H9 (cell line): ENCODE measurements at regions not wholly inside any gene's neighbourhood (a gene's known extent, or its start where the extent isn't known, plus 50 kb on each side); places are given as distances from the start of the nearest gene placed in this dataset.

Source experiments
- DNase-seq: peaks from one replicate; pipeline ENCODE4 v3.0.0-alpha.2; 2017
- H2AFZ ChIP-seq: one replicate; pipeline ENCODE4 v1.6.1; 2013; ENCODE audit warnings: mild to moderate bottlenecking, low read length, control low read depth, moderate library complexity
- H2AK5ac ChIP-seq: 2 replicates; pipeline ENCODE4 v1.6.1; 2013; ENCODE audit warnings: low read length, control low read depth, mixed read lengths; ENCODE audit not compliant: insufficient read length
- H2BK120ac ChIP-seq: one replicate; pipeline ENCODE4 v1.6.1; 2013; ENCODE audit warnings: low read depth, mild to moderate bottlenecking, low read length, control low read depth, inconsistent platforms; ENCODE audit not compliant: poor library complexity, severe bottlenecking
- H2BK12ac ChIP-seq: 2 replicates; pipeline ENCODE4 v1.6.1; 2013; ENCODE audit warnings: low read length, control low read depth, mixed read lengths, low read depth; ENCODE audit not compliant: insufficient read length
- H2BK15ac ChIP-seq: 2 replicates; pipeline ENCODE4 v1.6.1; 2013; ENCODE audit warnings: low read depth, low read length, control low read depth
- H2BK20ac ChIP-seq: one replicate; pipeline ENCODE4 v1.6.1; 2013; ENCODE audit warnings: low read depth, mild to moderate bottlenecking, low read length, control low read depth, inconsistent platforms; ENCODE audit not compliant: poor library complexity, severe bottlenecking
- H2BK5ac ChIP-seq: 2 replicates; pipeline ENCODE4 v1.6.1; 2013; ENCODE audit warnings: low read length, control low read depth, mixed read lengths; ENCODE audit not compliant: insufficient read length
- H3K14ac ChIP-seq: 2 replicates; pipeline ENCODE4 v1.6.1; 2013; ENCODE audit warnings: low read length, control low read depth; ENCODE audit not compliant: insufficient read depth
- H3K18ac ChIP-seq: 2 replicates; pipeline ENCODE4 v1.6.1; 2013; ENCODE audit warnings: low read depth, mild to moderate bottlenecking, mixed read lengths, low read length, control low read depth; ENCODE audit not compliant: insufficient read length
- H3K23ac ChIP-seq: 2 replicates; pipeline ENCODE4 v1.6.1; 2013; ENCODE audit warnings: low read length, control low read depth, mixed read lengths, low read depth; ENCODE audit not compliant: insufficient read length
- H3K23me2 ChIP-seq: 2 replicates; pipeline ENCODE4 v1.6.1; 2013; ENCODE audit warnings: low read depth, mild to moderate bottlenecking, mixed read lengths, low read length, control low read depth; ENCODE audit not compliant: insufficient read length, poor library complexity, severe bottlenecking
- H3K27ac ChIP-seq: 2 replicates; pipeline ENCODE4 v1.5.1; 2013; ENCODE audit warnings: low read length, control low read depth, mixed read lengths, low read depth; ENCODE audit not compliant: insufficient read length
- H3K27me3 ChIP-seq: 2 replicates; pipeline ENCODE4 v1.6.1; 2013; ENCODE audit warnings: low read length, control low read depth, inconsistent platforms; ENCODE audit not compliant: insufficient read depth
- H3K4ac ChIP-seq: 2 replicates; pipeline ENCODE4 v1.6.1; 2013; ENCODE audit warnings: low read depth, mild to moderate bottlenecking, control low read depth, inconsistent platforms, low read length, moderate library complexity
- H3K4me1 ChIP-seq: 2 replicates; pipeline ENCODE4 v1.6.1; 2013; ENCODE audit warnings: low read length, control low read depth, inconsistent platforms; ENCODE audit not compliant: insufficient read depth
- H3K4me2 ChIP-seq: 2 replicates; pipeline ENCODE4 v1.6.1; 2013; ENCODE audit warnings: low read length, control low read depth, mixed read lengths; ENCODE audit not compliant: insufficient read length, insufficient read depth
- H3K56ac ChIP-seq: 2 replicates; pipeline ENCODE4 v1.6.1; 2013; ENCODE audit warnings: low read depth, mild to moderate bottlenecking, mixed read lengths, low read length, control low read depth; ENCODE audit not compliant: insufficient read length
- H3K79me1 ChIP-seq: 2 replicates; pipeline ENCODE4 v1.6.1; 2013; ENCODE audit warnings: low read depth, mild to moderate bottlenecking, moderate library complexity, low read length, control low read depth, inconsistent platforms; ENCODE audit not compliant: insufficient read depth, poor library complexity, severe bottlenecking
- H3K79me2 ChIP-seq: 2 replicates; pipeline ENCODE4 v1.6.1; 2013; ENCODE audit warnings: low read length, control low read depth, inconsistent platforms; ENCODE audit not compliant: insufficient read depth
- H3K9ac ChIP-seq: 2 replicates; pipeline ENCODE4 v1.6.1; 2013; ENCODE audit warnings: low read length, control low read depth, mixed read lengths; ENCODE audit not compliant: insufficient read length; ENCODE audit errors: extremely low read depth
- H3K9me3 ChIP-seq: one replicate; pipeline ENCODE4 v1.6.1; 2013; ENCODE audit warnings: low read depth, low read length, inconsistent platforms; ENCODE audit not compliant: control insufficient read depth
- H3T11ph ChIP-seq: one replicate; pipeline ENCODE4 v1.6.1; 2013; ENCODE audit warnings: mild to moderate bottlenecking, low read length, control low read depth, inconsistent platforms
- H4K20me1 ChIP-seq: one replicate; pipeline ENCODE4 v1.6.1; 2013; ENCODE audit not compliant: control insufficient read depth, insufficient read length, insufficient read depth
- H4K5ac ChIP-seq: 2 replicates; pipeline ENCODE4 v1.6.1; 2013; ENCODE audit warnings: low read depth, mild to moderate bottlenecking, mixed read lengths, low read length, control low read depth; ENCODE audit not compliant: insufficient read length
- H4K8ac ChIP-seq: replicated peaks from 2 replicates; pipeline ENCODE4 v1.6.1; 2013; ENCODE audit warnings: low read length, control low read depth, mixed read lengths, low read depth; ENCODE audit not compliant: insufficient read length
- H4K91ac ChIP-seq: 2 replicates; pipeline ENCODE4 v1.6.1; 2013; ENCODE audit warnings: low read depth, mild to moderate bottlenecking, moderate library complexity, mixed read lengths, low read length, control low read depth; ENCODE audit not compliant: insufficient read length
- H3K27ac Mint-ChIP-seq, 3 experiments: 2 replicates in 2 of 3; 3 replicates in 1 of 3; pipeline ENCODE4 v1.8.0; 2020 to 2021; ENCODE audit warnings: mixed read lengths in 3 of 3, mild to moderate bottlenecking in 1 of 3, moderate library complexity in 1 of 3
- H3K27me3 Mint-ChIP-seq: 2 replicates; pipeline ENCODE4 v1.8.0; 2021; ENCODE audit warnings: low read depth, mild to moderate bottlenecking, moderate library complexity, mixed read lengths
- H3K36me3 Mint-ChIP-seq, 3 experiments: 2 replicates in 2 of 3; 3 replicates in 1 of 3; pipeline ENCODE4 v1.8.0; 2020 to 2021; ENCODE audit warnings: low read depth in 3 of 3, mixed read lengths in 3 of 3; ENCODE audit not compliant: insufficient read depth in 1 of 3
- H3K4me1 Mint-ChIP-seq, 2 experiments: 2 replicates each; pipeline ENCODE4 v1.8.0; 2020; ENCODE audit warnings: mixed read lengths in 2 of 2
- H3K4me3 Mint-ChIP-seq, 2 experiments: 2 replicates in 1 of 2; 3 replicates in 1 of 2; pipeline ENCODE4 v1.8.0; 2020 to 2021; ENCODE audit warnings: mild to moderate bottlenecking in 2 of 2, mixed read lengths in 2 of 2, moderate library complexity in 1 of 2
- H3K9me3 Mint-ChIP-seq, 2 experiments: 2 replicates in 1 of 2; 3 replicates in 1 of 2; pipeline ENCODE4 v1.8.0; 2020; ENCODE audit warnings: mild to moderate bottlenecking in 2 of 2, mixed read lengths in 2 of 2, moderate library complexity in 1 of 2
- WGBS: extraction: QIAGEN DNeasy Blood & Tissue Kit; methylation state at CpG from one replicate; pipeline ENCODE4 v1.1.7; 2013; ENCODE audit warnings: missing lambda C conversion rate, low lambda C conversion rate, mixed read lengths; ENCODE audit not compliant: insufficient read length; ENCODE audit errors: extremely low coverage; 5-methylcytosine and 5-hydroxymethylcytosine counted together
- TF ChIP-seq, protein P1 (sequence below): fragments of 200-600 bp; sonication (generic); conservative IDR thresholded peaks from 3 replicates; pipeline ENCODE4 v1.8.0; 2021; ENCODE audit warnings: antibody characterized with exemption, mild to moderate bottlenecking

DNA sequence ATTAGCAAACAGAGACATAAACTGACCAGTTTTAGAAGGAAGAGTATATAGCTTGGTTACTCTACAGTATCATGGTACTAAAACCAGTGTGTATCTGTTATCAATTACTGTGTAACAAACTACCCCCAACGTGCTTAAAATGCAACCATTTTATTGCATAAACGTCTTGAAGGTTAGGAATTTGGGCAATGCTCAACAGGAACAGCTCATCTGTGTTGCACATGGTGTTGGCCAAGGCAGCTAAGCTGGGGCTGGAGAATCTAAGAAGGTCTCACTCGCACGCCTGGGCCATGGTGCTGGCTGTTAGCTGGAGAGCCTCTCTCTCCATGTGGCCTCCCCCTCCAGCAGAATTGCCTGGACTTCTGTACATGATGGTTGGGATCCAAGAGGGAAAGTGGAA is 81.2 kb upstream of the THBS1 start:
- H3K14ac ChIP-seq = no peak overlapping the region
- TF ChIP-seq, protein P1, sequence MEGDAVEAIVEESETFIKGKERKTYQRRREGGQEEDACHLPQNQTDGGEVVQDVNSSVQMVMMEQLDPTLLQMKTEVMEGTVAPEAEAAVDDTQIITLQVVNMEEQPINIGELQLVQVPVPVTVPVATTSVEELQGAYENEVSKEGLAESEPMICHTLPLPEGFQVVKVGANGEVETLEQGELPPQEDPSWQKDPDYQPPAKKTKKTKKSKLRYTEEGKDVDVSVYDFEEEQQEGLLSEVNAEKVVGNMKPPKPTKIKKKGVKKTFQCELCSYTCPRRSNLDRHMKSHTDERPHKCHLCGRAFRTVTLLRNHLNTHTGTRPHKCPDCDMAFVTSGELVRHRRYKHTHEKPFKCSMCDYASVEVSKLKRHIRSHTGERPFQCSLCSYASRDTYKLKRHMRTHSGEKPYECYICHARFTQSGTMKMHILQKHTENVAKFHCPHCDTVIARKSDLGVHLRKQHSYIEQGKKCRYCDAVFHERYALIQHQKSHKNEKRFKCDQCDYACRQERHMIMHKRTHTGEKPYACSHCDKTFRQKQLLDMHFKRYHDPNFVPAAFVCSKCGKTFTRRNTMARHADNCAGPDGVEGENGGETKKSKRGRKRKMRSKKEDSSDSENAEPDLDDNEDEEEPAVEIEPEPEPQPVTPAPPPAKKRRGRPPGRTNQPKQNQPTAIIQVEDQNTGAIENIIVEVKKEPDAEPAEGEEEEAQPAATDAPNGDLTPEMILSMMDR = no peak
- H2BK15ac ChIP-seq = no peak overlapping the region
- H2BK5ac ChIP-seq = no peak overlapping the region
- H4K20me1 ChIP-seq = no peaks in the 10 kb centered on the region
- H3K27ac ChIP-seq = no peak overlapping the region
- no peak overlapping the region for H2BK20ac ChIP-seq
- no peak overlapping the region for H3K27ac Mint-ChIP-seq
- H3K4me1 ChIP-seq = no peaks in the 10 kb centered on the region
- H3K36me3 Mint-ChIP-seq = no peaks in the 10 kb centered on the region
- no peak overlapping the region for H2AK5ac ChIP-seq
- no peaks in the 10 kb centered on the region for H3K9me3 Mint-ChIP-seq
- no peak overlapping the region for H3K23ac ChIP-seq
- WGBS = no CpG with 5 or more reads among the region's 4 CpGs
- H3K79me1 ChIP-seq = no peaks in the 10 kb centered on the region
- no peaks in the 10 kb centered on the region for H3K79me2 ChIP-seq
- H3K4me1 Mint-ChIP-seq = peaks cover 0 to 4% of the 10 kb centered on the region in 2 experiments; a peak in 1 of 4 replicates
- DNase-seq = no peak
- H4K5ac ChIP-seq = no peak overlapping the region
- H2AFZ ChIP-seq = no peak overlapping the region
- H4K8ac ChIP-seq = no peak overlapping the region
- no peak overlapping the region for H3K4ac ChIP-seq
- H3K9ac ChIP-seq = no peak overlapping the region
- no peaks in the 10 kb centered on the region for H3K23me2 ChIP-seq
- no peak overlapping the region for H2BK12ac ChIP-seq
- H3T11ph ChIP-seq = no peak overlapping the region
- H3K4me3 Mint-ChIP-seq = no peak overlapping the region
- no peak overlapping the region for H3K4me2 ChIP-seq
- no peaks in the 10 kb centered on the region for H3K9me3 ChIP-seq
- H3K18ac ChIP-seq = no peak overlapping the region
- no peak overlapping the region for H3K56ac ChIP-seq
- H3K27me3 Mint-ChIP-seq = peaks cover 3% of the 10 kb centered on the region
- no peak overlapping the region for H4K91ac ChIP-seq
- H2BK120ac ChIP-seq = no peak overlapping the region
- no peaks in the 10 kb centered on the region for H3K27me3 ChIP-seq
